ENCODE measurements at regions not wholly inside any gene's neighbourhood (a gene's known extent, or its start where the extent isn't known, plus 50 kb on each side); places are given as distances from the start of the nearest gene placed in this dataset.

DNA sequence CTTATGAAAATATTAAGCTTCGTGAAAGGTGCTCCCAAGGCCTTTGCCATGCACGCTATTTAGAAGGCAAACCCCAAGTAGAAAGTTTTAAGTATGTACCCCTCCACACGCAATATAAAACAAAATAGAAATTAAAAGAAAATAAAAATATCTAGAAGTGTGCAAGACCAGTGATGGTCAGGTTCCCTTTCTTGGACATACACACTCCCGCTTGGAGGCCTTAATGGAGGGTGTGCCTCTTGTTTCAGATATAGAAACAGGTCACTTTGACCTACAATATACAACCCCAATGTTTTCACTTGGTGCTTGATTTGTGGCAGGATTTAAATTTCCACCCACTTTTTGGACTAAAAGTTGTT, 127.4 kb upstream of the STC2 start:
- TF ChIP-seq CTCF (IDR thresholded peaks at IDR 0.05), result no peak
- no peak for TF ChIP-seq POLR2A (IDR thresholded peaks at IDR 0.05)

All from adrenal gland (tissue), 5 donors.